ENCODE measurements at regions not wholly inside any gene's neighbourhood (a gene's known extent, or its start where the extent isn't known, plus 50 kb on each side); places are given as distances from the start of the nearest gene placed in this dataset.

DNA sequence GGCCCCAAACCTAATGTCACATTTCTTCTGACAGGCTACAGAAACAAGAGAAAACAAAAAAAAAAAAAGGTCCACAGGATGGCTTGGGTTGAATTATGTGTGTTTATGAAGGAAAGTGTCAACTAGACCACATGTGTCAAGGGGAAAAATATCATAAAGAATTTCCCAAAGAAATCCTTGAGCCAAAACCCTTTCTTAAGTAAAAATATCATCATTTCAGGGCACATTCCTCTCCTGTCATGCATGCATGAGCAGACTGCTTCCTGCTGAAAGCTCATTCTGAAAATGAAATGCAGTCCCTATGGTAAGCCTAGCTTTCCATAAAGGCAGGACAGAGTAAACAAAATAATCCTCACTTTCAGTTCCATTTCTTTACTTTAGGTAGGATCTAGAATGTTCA is 85.7 kb upstream of the RBBP8 start:
- DNase-seq (ENCODE audit: low read depth), result peak; percentile 89

DNA sequence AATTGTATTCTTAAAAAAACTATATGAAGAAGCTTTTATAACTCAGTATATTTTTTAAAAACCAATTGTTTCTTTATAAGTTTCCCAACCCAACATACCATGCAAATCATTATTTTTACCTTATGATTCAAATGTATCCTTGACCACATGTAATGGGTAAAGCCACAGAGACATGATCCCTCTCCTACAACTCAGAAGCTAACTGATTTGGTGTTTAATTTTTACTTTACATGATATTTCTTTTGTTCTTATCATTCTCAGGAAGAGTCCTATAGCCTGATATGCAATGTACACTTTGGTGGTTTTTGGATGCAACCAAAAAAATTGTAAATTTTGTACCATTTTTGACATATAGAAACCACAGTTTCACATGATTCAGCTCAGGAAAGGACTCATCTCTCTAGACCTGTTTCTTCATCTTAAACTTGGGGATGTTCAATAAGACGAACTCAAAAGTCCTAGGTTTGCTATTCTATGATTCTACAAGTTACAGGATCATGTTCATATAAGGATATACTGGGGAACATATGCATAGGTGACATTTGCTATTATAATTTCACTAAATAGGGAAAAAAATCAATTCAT is 85.2 kb upstream of the RBBP8 start:
- no peak for DNase-seq (ENCODE audit: low read depth)

DNA sequence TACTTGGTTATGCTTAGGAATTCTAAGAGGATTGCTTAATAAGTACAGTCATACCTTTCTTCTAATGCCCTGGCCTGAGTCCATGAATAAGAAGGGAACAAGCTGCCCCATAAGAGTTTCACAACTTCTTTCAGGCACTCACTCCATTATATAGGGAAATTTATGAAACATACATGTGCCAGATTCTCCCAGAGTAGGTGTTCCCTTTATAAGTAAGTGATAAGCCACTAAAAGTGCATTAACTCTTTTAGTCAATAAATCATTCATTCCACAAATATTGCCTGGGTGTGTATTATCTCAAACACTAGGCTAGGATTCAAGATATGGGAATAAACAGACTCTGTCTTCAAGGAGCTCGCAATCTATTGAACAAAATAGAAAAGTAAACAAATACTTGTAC is 84.5 kb upstream of the RBBP8 start:
- peak; percentile 94 for DNase-seq (ENCODE audit: low read depth)

DNA sequence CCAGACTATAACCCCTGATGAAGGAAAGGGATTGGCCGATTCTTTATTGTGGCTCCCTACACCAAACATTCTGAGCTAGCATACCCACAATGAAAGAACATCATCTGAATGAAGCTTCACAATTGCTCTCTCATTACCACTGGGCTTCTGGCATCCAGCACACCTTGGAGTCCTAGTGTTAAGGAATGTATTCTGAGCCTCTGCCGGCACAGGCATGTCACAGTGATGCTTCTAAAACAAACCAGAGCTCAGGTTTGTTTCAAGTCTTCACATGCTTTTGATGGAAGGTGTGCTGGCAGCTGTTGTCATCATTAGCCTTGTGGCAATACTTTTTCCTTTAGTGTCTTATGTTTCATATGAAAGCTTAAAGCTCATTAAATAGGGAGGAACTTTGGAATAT is 76.3 kb upstream of the RBBP8 start:
- DNase-seq (ENCODE audit: low read depth), result peak; percentile 34

DNA sequence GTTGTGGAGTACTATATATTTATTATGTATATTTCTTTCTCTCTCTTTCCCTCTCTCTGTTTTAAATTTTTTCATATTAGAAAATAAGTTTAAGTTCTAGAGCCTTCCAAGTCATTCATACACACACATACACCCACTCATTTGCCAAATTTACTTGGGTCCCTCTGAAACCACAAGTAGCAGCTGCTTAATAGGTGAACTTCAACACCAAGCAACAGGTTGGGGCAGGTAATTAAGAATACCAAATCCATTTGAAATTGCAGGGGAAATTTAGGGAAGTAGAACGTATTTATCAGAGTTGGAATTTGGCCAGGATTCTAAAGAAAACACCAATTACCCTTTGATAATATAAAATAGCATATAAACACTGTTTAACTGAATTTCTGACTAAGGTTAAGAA is 75.0 kb upstream of the RBBP8 start:
- DNase-seq (ENCODE audit: low read depth), result no peak

DNA sequence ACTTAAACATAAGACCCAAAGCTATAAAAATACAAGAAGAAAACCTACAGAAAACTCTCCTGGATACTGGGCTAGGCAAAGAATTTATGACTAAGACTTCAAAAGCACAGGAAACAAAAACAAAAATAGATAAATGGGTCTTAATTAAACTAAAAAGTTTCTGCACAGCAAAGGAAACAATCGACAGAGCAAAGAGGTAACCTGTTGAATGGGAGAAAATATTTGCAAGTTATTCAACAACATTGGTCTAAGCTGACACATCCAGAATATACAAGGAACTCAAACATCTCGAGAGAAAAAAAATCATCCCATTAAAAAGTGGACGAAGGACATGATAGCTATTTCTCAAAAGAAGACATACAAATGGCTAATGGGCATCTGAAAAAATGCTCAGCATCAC is 72.3 kb upstream of the RBBP8 start:
- DNase-seq (ENCODE audit: low read depth), result no peak

DNA sequence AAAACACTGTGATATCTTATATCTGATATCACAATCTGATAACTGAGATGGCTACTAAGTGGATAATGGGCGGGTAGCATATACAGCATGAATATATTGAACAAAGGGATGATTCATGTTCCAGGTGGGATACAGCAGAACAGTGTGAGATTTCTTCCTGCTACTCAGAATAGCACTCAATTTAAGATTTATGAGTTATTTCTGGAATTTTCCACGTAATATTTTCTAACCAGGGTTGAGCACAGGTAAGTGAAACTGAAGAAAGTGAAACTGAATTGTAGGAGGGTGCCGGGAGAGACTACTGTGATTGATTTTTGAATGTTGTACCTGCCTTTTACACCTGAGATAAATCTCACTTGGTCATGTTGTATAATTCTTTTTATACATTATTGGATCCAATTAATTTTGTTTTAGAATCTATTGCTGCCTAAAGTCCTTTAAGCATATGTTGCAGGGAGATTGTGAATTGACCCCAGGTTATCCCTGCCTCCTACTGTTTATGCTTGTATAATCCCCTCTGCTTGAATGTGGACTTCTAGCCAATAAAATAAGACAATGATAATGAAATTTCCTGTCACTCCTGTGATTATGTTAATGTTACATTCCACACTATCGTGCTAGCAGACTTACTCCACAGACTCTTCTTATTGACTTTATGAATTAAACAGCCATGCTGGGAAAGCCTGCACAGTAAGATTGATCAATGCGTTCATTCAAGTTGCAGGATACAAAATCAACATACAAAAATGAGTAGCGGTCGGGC is 67.6 kb upstream of the RBBP8 start:
- DNase-seq (ENCODE audit: low read depth), result peak; percentile 17

DNA sequence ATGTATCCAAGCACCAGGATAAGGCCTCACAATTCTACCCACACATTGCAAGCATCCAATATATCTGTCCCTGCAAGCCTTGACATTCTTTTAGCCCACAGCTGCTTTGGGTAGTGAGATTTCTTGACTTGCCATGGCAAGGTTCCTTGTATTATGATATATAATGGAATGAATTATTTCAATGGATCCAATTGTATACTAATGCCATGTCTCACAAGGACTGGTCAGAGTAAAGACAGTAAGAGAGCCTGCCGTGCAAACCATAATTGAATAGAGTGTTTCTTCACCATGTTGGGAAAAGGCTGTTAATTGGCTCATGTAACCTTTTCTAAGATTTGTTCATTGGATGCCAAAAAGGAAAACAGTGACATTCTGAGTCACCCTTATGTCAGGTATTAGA is 64.3 kb upstream of the RBBP8 start:
- no peak for DNase-seq (ENCODE audit: low read depth)

DNA sequence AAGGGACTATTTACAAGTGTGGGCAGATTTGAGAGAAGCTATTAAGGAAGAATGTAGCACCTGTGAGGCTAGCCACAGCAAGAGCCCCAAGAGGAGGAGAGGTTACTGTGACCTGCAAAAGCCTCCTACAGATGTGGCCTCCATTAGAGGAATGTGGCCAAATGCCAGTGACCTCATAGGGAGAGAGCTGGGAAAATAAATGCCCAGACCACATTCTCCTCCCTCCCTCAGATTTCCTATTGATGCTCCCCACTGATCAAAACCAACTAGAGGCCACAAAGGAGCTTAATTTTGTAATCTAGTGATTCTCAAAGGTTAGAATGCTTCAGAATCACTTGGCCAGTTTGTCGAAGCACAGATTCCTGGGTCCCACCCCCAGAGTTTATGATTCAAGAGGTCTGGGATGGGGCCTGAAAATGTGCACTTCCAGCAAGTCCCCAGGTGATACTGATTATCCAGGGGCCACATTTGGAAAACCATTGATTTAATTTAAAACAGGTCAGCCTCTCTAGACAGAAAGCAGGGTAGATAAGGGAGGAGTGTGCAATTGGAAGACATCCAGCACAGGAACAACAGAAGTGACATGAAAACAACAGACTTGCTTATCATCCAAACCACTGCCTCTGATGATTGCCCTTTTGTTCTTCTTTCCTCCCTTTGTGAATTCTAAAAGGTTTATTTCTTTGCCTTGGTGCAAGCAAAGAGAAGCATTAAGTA is 61.2 kb upstream of the RBBP8 start:
- peak; percentile 83 for DNase-seq (ENCODE audit: low read depth)

DNA sequence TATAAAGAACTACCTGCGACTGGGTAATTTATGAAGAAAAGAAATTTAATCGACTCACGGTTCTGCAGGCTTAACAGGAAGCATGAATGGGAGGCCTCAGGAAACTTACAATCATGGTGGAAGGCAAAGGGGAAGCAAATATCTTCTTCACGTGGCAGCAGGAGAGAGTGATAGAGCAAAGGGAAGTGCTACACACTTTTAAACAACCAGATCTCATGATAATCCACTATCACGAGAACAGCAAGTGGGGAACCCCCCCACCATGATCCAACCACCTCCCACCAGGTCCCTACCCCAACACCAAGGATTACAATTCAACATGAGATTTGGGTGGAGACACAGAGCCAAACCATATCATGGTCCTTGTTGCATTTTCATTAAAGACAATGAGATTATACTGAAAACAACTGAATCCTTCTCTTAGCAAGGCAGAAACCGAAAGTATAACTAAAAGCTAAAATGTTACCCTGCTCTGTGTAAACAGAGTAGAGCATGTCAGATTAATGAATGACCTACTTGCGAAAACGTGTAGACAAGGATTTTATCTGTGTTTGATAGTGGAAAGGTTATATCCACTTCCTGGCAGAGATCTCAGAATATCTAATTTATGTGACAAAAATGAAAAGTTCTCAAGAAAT is 60.1 kb upstream of the RBBP8 start:
- DNase-seq (ENCODE audit: low read depth), result peak; percentile 79

DNA sequence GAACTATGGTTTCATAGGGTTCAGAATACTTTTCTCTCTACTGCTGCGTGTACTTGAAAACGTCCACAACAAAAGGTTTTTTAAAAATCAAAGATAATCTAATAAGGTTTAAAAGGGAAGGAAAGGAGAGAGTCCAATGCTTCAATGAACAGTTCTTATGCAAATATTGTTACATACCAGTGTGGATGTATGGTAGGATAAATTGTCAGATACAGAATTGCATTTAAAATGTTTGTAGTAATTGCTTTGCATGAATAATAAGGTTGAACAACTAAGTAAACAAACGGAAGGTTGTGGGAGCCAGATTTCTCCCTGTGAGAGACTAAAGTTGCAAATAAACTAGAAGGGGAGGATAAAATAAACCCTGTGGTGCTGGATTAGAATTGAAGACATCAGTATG is 53.8 kb upstream of the RBBP8 start:
- DNase-seq (ENCODE audit: low read depth), result no peak

DNA sequence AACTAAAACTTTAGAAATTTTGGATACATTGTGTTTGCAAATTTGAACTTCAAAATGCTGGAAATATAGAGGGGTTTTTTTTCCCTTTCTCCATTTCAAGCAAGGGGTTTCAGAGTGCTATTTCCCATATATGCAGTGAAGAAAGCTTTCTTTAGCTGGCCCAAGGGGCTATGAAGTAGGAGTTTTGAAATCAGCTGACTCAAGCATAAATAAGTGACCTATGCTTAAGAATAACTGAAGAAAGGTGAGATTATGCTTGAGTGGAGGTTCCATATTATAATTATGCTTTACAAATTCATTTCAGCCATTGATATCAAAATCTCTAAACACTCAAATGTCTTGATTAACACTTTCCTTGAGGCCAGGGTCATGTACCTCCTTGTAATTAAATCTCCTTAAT is 51.0 kb upstream of the RBBP8 start:
- no peak for DNase-seq (ENCODE audit: low read depth)

DNA sequence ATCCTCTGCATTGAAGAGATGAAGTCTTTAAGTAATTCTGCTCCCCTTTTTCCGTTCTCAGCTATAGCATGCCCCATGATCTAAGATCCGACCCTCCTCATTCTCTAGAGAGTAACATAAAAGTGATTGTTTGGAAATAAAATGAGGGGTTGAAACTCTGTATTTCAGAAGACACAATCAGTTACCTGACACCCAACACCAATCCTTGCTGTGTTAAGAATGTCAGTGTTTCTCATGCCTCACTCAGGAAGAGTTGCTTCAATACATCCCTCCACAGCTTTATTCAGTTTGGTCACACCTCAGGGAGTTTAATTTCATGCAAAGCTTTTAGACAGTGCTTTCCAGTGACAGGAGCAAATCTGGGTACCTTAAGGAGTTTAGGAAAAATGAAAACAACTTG is 49.9 kb upstream of the RBBP8 start:
- peak; percentile 11 for DNase-seq (ENCODE audit: low read depth)
